ENCODE measurements at regions not wholly inside any gene's neighbourhood (a gene's known extent, or its start where the extent isn't known, plus 50 kb on each side); places are given as distances from the start of the nearest gene placed in this dataset.
"Not testable (repeated sequence)": the region's sequence is repeated elsewhere in the genome, so short reads cannot be mapped to it uniquely, and the experiment has no call there.

DNA sequence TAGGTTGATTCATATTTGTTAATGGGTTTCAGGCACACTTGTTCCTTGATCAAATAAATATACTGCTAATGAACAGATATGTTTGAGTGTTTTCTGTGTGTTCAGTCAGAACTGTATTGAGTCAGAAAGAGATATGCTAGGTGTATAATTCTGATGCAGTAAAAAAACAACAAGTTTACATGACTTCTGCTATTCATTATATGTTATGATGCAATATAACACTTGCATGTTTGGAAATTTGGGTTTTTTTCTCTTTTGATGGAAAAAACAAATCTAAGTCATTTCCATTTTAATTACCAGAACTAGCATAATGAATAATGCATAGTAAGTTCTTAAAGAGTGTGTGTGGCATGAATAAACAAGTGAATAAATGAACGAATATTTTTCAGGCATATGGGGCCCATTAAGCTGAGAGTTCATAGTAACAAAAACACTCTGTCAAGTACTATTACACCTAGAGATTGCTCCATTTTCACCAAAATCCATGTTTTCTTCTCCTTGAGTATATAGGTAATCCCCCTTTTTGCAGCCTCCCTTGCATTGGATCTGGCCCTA is 208.3 kb upstream of the NT5E start:
- Mint-ChIP-seq H3K4me1 (ENCODE audit: low read depth) (no peaks in the 10 kb centered on the region), H3K9me3 (no peaks in the 10 kb centered on the region), H3K27ac (no peak overlapping the region), H3K4me3 (no peak overlapping the region), H3K27me3 (no peaks in the 10 kb centered on the region), H3K36me3 (ENCODE audit: low read depth) (no peaks in the 10 kb centered on the region)
- ChIA-PET POLR2A (no interaction called here), CTCF (no interaction called here)
- DNase-seq (no peak), ATAC-seq (no peak)
- intact Hi-C loops (cut with micrococcal nuclease): no loop called here
- TF ChIP-seq, protein P1, sequence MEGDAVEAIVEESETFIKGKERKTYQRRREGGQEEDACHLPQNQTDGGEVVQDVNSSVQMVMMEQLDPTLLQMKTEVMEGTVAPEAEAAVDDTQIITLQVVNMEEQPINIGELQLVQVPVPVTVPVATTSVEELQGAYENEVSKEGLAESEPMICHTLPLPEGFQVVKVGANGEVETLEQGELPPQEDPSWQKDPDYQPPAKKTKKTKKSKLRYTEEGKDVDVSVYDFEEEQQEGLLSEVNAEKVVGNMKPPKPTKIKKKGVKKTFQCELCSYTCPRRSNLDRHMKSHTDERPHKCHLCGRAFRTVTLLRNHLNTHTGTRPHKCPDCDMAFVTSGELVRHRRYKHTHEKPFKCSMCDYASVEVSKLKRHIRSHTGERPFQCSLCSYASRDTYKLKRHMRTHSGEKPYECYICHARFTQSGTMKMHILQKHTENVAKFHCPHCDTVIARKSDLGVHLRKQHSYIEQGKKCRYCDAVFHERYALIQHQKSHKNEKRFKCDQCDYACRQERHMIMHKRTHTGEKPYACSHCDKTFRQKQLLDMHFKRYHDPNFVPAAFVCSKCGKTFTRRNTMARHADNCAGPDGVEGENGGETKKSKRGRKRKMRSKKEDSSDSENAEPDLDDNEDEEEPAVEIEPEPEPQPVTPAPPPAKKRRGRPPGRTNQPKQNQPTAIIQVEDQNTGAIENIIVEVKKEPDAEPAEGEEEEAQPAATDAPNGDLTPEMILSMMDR (IDR thresholded peaks at IDR 0.05): no peak

DNA sequence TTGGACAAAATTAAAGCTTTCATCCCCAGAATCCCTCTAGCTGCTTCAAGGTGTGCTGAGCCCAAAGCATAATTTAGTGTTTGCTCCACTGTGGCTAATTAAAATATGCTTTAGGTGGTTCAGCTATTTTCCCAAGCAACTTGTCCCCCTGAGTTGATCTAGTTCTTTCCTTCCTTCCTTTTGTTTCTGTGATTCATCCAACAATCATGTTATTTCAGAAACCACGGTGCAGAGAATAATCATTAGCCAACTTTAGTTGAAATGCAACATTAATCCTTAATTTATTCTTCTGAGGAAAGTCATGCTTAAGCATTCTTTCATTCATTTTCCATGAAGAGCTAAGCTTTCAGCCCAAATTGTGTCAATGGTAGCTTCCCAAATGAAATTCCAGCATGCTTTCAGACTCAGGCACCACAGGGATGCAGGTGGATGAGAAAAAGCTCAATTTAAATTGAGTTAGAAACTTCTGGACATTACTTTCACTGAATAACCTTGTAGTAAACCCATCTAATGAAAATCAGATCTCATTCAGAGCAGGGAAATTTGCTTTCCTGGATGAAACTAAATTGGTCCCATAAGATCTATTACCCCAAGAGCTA is 209.0 kb upstream of the NT5E start:
- H3K27ac Mint-ChIP-seq: no peak overlapping the region
- no peaks in the 10 kb centered on the region for H3K27me3 Mint-ChIP-seq
- TF ChIP-seq, protein P1 (IDR thresholded peaks at IDR 0.05): no peak
- H3K4me1 Mint-ChIP-seq (ENCODE audit: low read depth): no peaks in the 10 kb centered on the region
- ChIA-PET CTCF (no interaction called here), POLR2A (no interaction called here)
- no peak overlapping the region for H3K4me3 Mint-ChIP-seq
- no peaks in the 10 kb centered on the region for H3K36me3 Mint-ChIP-seq (ENCODE audit: low read depth)
- H3K9me3 Mint-ChIP-seq: no peaks in the 10 kb centered on the region
- ATAC-seq: no peak
- intact Hi-C loops (cut with micrococcal nuclease): no loop called here
- DNase-seq: no peak

DNA sequence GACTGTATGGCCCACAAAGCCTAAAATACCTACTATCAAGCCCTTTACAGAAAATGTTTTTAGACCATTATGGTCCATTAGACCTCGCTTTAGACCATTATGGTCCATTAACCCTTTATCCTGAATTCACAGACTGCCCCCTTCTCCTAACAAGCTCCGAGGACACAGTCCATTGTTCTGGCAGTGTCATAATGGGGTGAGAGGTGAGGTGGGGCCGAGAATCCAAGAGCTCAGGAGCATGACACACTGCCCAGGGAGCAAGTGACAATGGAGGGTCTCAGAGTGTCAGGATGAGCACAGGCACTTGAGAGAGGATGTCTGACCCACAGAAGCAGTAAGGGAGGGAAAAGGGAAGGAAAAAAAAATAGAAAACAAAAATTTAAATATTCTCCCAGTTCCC is 212.4 kb upstream of the NT5E start:
- ChIA-PET POLR2A (no interaction called here), CTCF (no interaction called here)
- no peak for ATAC-seq
- no peak for DNase-seq
- H3K27me3 Mint-ChIP-seq: no peaks in the 10 kb centered on the region
- no peaks in the 10 kb centered on the region for H3K9me3 Mint-ChIP-seq
- intact Hi-C loops (cut with micrococcal nuclease): no loop called here
- TF ChIP-seq, protein P1 (IDR thresholded peaks at IDR 0.05): no peak
- H3K4me3 Mint-ChIP-seq: no peak overlapping the region
- no peaks in the 10 kb centered on the region for H3K4me1 Mint-ChIP-seq (ENCODE audit: low read depth)
- no peaks in the 10 kb centered on the region for H3K36me3 Mint-ChIP-seq (ENCODE audit: low read depth)
- no peak overlapping the region for H3K27ac Mint-ChIP-seq

DNA sequence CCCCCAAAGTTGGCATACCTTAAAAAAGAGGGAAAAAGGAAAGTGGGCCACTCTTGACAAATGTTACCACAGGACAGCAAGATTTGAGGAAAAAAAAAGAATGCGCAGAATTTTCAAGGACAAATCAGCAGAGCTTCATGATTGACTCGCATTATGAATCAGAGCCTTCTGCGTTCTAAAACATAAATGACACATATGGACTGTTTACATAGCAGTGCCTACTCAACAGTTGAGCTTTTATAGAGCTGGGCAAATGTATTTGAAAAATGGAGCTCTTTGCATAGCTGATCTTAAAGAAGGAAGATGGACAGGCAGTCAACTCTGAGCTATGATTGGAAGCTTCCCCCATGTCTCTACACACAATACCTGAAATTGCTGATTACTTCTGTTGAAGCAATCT is 213.2 kb upstream of the NT5E start:
- intact Hi-C loops (cut with micrococcal nuclease): no loop called here
- CTCF ChIA-PET: interaction anchor here (1.0 kb wide), 1 partner anchor 246 kb away, joined by 3 read pairs; no protein-coding TSS in a partner anchor
- TF ChIP-seq, protein P1 (IDR thresholded peaks at IDR 0.05): no peak
- no peaks in the 10 kb centered on the region for H3K27me3 Mint-ChIP-seq
- no peaks in the 10 kb centered on the region for H3K4me1 Mint-ChIP-seq (ENCODE audit: low read depth)
- H3K9me3 Mint-ChIP-seq: no peaks in the 10 kb centered on the region
- H3K36me3 Mint-ChIP-seq (ENCODE audit: low read depth): no peaks in the 10 kb centered on the region
- ATAC-seq: no peak
- H3K4me3 Mint-ChIP-seq: no peak overlapping the region
- H3K27ac Mint-ChIP-seq: no peak overlapping the region
- no peak for DNase-seq
- POLR2A ChIA-PET: no interaction called here

DNA sequence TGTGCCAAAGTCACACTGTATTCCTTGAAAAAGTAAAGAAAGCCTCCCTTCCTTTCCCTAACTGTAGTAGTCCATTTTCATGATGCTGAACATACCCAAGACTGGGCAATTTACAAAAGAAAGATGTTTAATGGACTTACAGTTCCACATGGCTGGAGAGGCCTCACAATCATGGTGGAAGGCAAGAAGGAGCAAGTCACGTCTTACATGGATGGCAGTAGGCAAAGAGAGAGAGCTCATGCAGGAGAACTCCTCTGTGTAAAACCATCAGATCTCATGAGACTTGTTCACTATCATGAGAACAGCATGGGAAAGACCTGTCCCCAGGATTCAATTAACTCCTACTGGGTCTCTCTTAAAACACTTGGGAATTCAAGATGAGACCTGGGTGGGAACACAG is 222.5 kb upstream of the NT5E start:
- H3K4me3 Mint-ChIP-seq; POLR2A ChIA-PET; ATAC-seq; H3K36me3 Mint-ChIP-seq (ENCODE audit: low read depth); CTCF ChIA-PET; DNase-seq; H3K4me1 Mint-ChIP-seq (ENCODE audit: low read depth); H3K27ac Mint-ChIP-seq; intact Hi-C loops (cut with micrococcal nuclease); H3K27me3 Mint-ChIP-seq: not testable (repeated sequence)
- H3K9me3 Mint-ChIP-seq: peaks cover 17% of the 10 kb centered on the region

DNA sequence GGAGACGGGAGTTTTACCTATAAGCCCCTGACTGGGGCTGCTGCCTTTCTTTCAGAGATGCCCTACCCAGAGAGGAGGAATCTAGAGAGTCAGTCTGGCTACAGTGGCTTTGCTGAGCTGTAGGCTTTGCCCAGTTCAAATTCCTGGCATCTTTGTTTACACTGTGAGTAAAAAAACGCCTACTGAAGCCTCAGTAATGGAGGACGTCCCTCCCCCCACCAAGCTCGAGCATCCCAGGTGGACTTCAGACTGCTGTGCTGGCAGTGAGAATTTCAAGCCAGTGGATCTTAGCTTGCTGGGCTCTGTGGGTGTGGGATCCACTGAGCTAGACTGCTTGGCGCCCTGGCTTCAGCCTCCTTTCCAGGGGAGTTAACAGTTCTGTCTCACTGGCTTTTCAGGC is 237.1 kb upstream of the NT5E start:
- CTCF ChIA-PET; H3K36me3 Mint-ChIP-seq (ENCODE audit: low read depth); H3K27ac Mint-ChIP-seq; intact Hi-C loops (cut with micrococcal nuclease); H3K4me3 Mint-ChIP-seq; ATAC-seq; H3K4me1 Mint-ChIP-seq (ENCODE audit: low read depth); POLR2A ChIA-PET; H3K27me3 Mint-ChIP-seq; DNase-seq: not testable (repeated sequence)
- peaks cover 21% of the 10 kb centered on the region for H3K9me3 Mint-ChIP-seq
